GM12878 (cell line): ENCODE measurements at regions not wholly inside any gene's neighbourhood (a gene's known extent, or its start where the extent isn't known, plus 50 kb on each side); places are given as distances from the start of the nearest gene placed in this dataset.

ENCODE experiments used
- ATAC-seq: fragments of 200-7000 bp; cut with Tn5 transposase; 3 replicates; pipeline ENCODE4 v1.9.1; 2020; ENCODE audit warnings: mild to moderate bottlenecking, moderate library complexity
- BruUV-seq: library from RNA; stranded (reverse); fragments of 400-500 nt; replicated peaks from 2 replicates; lab custom pipeline; 2021; lab: Mats Ljungman, UMichigan
- CTCF ChIA-PET: fragments of 300-600 bp; sonication (Branson Sonifier 250); formaldehyde crosslinking; extraction: SDS; loops from one replicate; lab custom pipeline; 2021; ENCODE audit warnings: inconsistent platforms; lab: Yijun Ruan, JAX
- POLR2A ChIA-PET: fragments of 350-600 bp; formaldehyde crosslinking; extraction: SDS; loops from one replicate; lab custom pipeline; 2021; ENCODE audit warnings: inconsistent platforms; lab: Charles Lee
- RAD21 ChIA-PET: fragments of 300-600 bp; sonication (Branson Sonifier 250); formaldehyde crosslinking; loops from one replicate; lab custom pipeline; 2023; ENCODE audit warnings: antibody characterized with exemption; ENCODE audit not compliant: unreplicated experiment; lab: Charles Lee
- SMC1A ChIA-PET: fragments of 300-600 bp; sonication (Branson Sonifier 250); formaldehyde crosslinking; loops from one replicate; lab custom pipeline; 2023; ENCODE audit not compliant: unreplicated experiment, uncharacterized antibody; lab: Charles Lee
- DNase-seq: peaks from one replicate; pipeline ENCODE4 v3.0.0-alpha.2; 2011; ENCODE audit warnings: low read depth, low spot score
- FAIRE-seq: peaks from 3 replicates; lab custom pipeline; 2011; peaks lifted over from hg19 to GRCh38; lab: Jason Lieb, UNC
- H2AFZ ChIP-seq: 2 replicates; pipeline ENCODE4 v1.6.0; 2011; ENCODE audit warnings: low read depth, low read length, control low read depth; ENCODE audit not compliant: control insufficient read depth
- H3K27ac ChIP-seq: 2 replicates; pipeline ENCODE4 v1.5.1; 2011; ENCODE audit warnings: control low read depth; ENCODE audit not compliant: control insufficient read depth, insufficient read depth
- H3K27me3 ChIP-seq, 2 experiments: replicated peaks in 1 of 2; 2 replicates each; pipeline versions ENCODE4 v1.6.0 to v1.6.1; 2011; ENCODE audit warnings: low read length in 1 of 2; ENCODE audit not compliant: control insufficient read depth in 2 of 2, insufficient read depth in 2 of 2
- H3K36me3 ChIP-seq, 2 experiments: 2 replicates each; pipeline ENCODE4 v1.5.1; 2011; ENCODE audit warnings: low read length in 1 of 2; ENCODE audit not compliant: control insufficient read depth in 2 of 2, insufficient read depth in 2 of 2
- H3K4me1 ChIP-seq: 2 replicates; pipeline ENCODE4 v1.6.1; 2011; ENCODE audit warnings: mild to moderate bottlenecking, low read length, moderate library complexity, mixed read lengths; ENCODE audit not compliant: control insufficient read depth, insufficient read depth
- H3K4me2 ChIP-seq: 2 replicates; pipeline ENCODE4 v1.6.0; 2011; ENCODE audit warnings: control low read depth; ENCODE audit not compliant: control insufficient read depth, insufficient read depth
- H3K4me3 ChIP-seq: fragments of 200-600 bp; sonication (generic); 2 replicates; pipeline ENCODE4 v1.5.1; 2016
- H3K79me2 ChIP-seq: 2 replicates; pipeline ENCODE4 v1.6.0; 2011; ENCODE audit warnings: low read length; ENCODE audit not compliant: control insufficient read depth, insufficient read depth
- H3K9ac ChIP-seq: 2 replicates; pipeline ENCODE4 v1.8.0; 2011; ENCODE audit warnings: low read length, control low read depth, mixed read lengths; ENCODE audit not compliant: control insufficient read depth, insufficient read depth
- H3K9me3 ChIP-seq: replicated peaks from 3 replicates; pipeline ENCODE4 v1.5.1; 2011; ENCODE audit warnings: mild to moderate bottlenecking, low read length; ENCODE audit not compliant: control insufficient read depth, insufficient read depth
- H4K20me1 ChIP-seq: 2 replicates; pipeline ENCODE4 v1.6.0; 2011; ENCODE audit not compliant: control insufficient read depth, insufficient read depth
- ATF7 ChIP-seq: fragments of 450-650 bp; IDR thresholded peaks from 2 replicates; pipeline ENCODE4 v1.6.1; 2016; ENCODE audit warnings: low read depth, mild to moderate bottlenecking
- CBX5 ChIP-seq: sonication (generic); IDR thresholded peaks from 2 replicates; pipeline ENCODE4 v1.6.1; 2016; ENCODE audit warnings: low read depth, moderate library complexity, mild to moderate bottlenecking, inconsistent platforms
- FOXM1 ChIP-seq: IDR thresholded peaks from 2 replicates; pipeline ENCODE4 v1.6.1; 2012; ENCODE audit warnings: low read depth, mild to moderate bottlenecking, inconsistent platforms, low read length, moderate library complexity
- HDAC6 ChIP-seq: fragments of 200-600 bp; sonication (generic); IDR thresholded peaks from one replicate; pipeline ENCODE4 v1.8.0; 2017; ENCODE audit warnings: antibody characterized with exemption; ENCODE audit not compliant: unreplicated experiment
- IKZF2 ChIP-seq, 2 experiments: fragments of 450-650 bp; IDR thresholded peaks; 2 replicates each; pipeline ENCODE4 v1.6.1; 2017; ENCODE audit warnings: mild to moderate bottlenecking in 2 of 2, moderate library complexity in 2 of 2
- IRF4 ChIP-seq: IDR thresholded peaks from 2 replicates; pipeline ENCODE4 v1.6.1; 2011; ENCODE audit warnings: low read depth, low read length
- JUNB ChIP-seq: IDR thresholded peaks from 2 replicates; pipeline ENCODE4 v1.6.1; 2016; ENCODE audit warnings: antibody characterized with exemption, mild to moderate bottlenecking
- LARP7 ChIP-seq: fragments of 450-650 bp; IDR thresholded peaks from 2 replicates; pipeline ENCODE4 v1.6.1; 2017; ENCODE audit warnings: mild to moderate bottlenecking
- NR2C1 ChIP-seq: fragments of 450-650 bp; IDR thresholded peaks from 2 replicates; pipeline ENCODE4 v1.6.1; 2017; ENCODE audit warnings: antibody characterized with exemption, mild to moderate bottlenecking, moderate library complexity
- RCOR1 ChIP-seq: conservative IDR thresholded peaks from 2 replicates; pipeline ENCODE4 v1.6.1; 2012; ENCODE audit warnings: low read depth, low read length, improper control_type of control experiment
- RUNX3 ChIP-seq: IDR thresholded peaks from 2 replicates; pipeline ENCODE4 v1.6.1; 2012; ENCODE audit warnings: low read length, inconsistent platforms
- TBL1XR1 ChIP-seq: IDR thresholded peaks from 2 replicates; pipeline ENCODE4 v1.6.1; 2012; ENCODE audit warnings: low read depth, low read length, improper control_type of control experiment
- ZNF592 ChIP-seq: fragments of 450-650 bp; IDR thresholded peaks from 2 replicates; pipeline ENCODE4 v1.6.1; 2017; ENCODE audit warnings: mild to moderate bottlenecking, moderate library complexity
- WGBS: methylation state at CpG from one replicate; pipeline ENCODE4 v1.1.6; 2016; ENCODE audit warnings: low lambda C conversion rate; ENCODE audit not compliant: insufficient replicate concordance, insufficient coverage; ENCODE audit errors: missing lambda C conversion rate; 5-methylcytosine and 5-hydroxymethylcytosine counted together
- in situ Hi-C: fragments of 300-500 bp; cut with MboI; formaldehyde crosslinking; loops from 9 replicates; pipeline ENCODE4 v1.14.3; 2018; ENCODE audit warnings: mixed read lengths
- intact Hi-C: fragments of 100-400 bp; cut with micrococcal nuclease; formaldehyde crosslinking; loops from one replicate; pipeline ENCODE4 v1.14.2; 2022; ENCODE audit not compliant: unreplicated experiment

- intact Hi-C loops (no loop called here), in situ Hi-C loops (no loop called here)
- ChIA-PET SMC1A (no interaction called here), POLR2A (no interaction called here), CTCF (no interaction called here), RAD21 (no interaction called here)
- TF ChIP-seq ZNF592 = no peak
- TF ChIP-seq ATF7 = no peak
- no peak for TF ChIP-seq IRF4
- no peak for TF ChIP-seq IKZF2 (IDR thresholded peaks at IDR 0.05)
- no peak for TF ChIP-seq FOXM1
- TF ChIP-seq JUNB = no peak
- no peak for TF ChIP-seq LARP7
- no peak for TF ChIP-seq NR2C1
- no peak for TF ChIP-seq CBX5
- TF ChIP-seq TBL1XR1 = no peak
- no peak for TF ChIP-seq RCOR1
- TF ChIP-seq HDAC6 = no peak
- no peak for TF ChIP-seq RUNX3
- Histone ChIP-seq H3K36me3 (no peaks in the 10 kb centered on the region), H3K4me2 (no peak overlapping the region), H3K79me2 (no peaks in the 10 kb centered on the region), H3K9me3 (no peaks in the 10 kb centered on the region; the same call in 2 of the 3 replicates), H3K9ac (no peak overlapping the region), H3K27ac (no peak overlapping the region), H4K20me1 (no peaks in the 10 kb centered on the region), H3K4me3 (no peak overlapping the region), H3K4me1 (no peaks in the 10 kb centered on the region), H2AFZ (no peak overlapping the region), H3K27me3 (no peaks in the 10 kb centered on the region)
- FAIRE-seq (no peak), ATAC-seq (no peak), DNase-seq (no peak)
- WGBS = 0% methylated on average over 1 of the region's 1 CpG
- BruUV-seq = no TSS peak
These were observed 525.1 kb downstream of the TAF11L14 start for GRCh38 chr5:18159331-18159730.
